IgD-negative memory B cell (primary cell): ENCODE measurements at regions not wholly inside any gene's neighbourhood (a gene's known extent, or its start where the extent isn't known, plus 50 kb on each side); places are given as distances from the start of the nearest gene placed in this dataset.
"Not testable (repeated sequence)": the region's sequence is repeated elsewhere in the genome, so short reads cannot be mapped to it uniquely, and the experiment has no call there.

ENCODE experiments used
- H3K27ac Mint-ChIP-seq, 3 donors: one replicate each; pipeline ENCODE4 v1.8.0; 2020 to 2022; ENCODE audit warnings: mild to moderate bottlenecking in 3 of 3, mixed read lengths in 3 of 3, moderate library complexity in 1 of 3
- H3K27me3 Mint-ChIP-seq: one replicate; pipeline ENCODE4 v1.8.0; 2021; ENCODE audit warnings: mixed read lengths
- H3K36me3 Mint-ChIP-seq: one replicate; pipeline ENCODE4 v1.8.0; 2020; ENCODE audit warnings: mild to moderate bottlenecking, mixed read lengths
- H3K4me1 Mint-ChIP-seq, 3 donors: one replicate each; pipeline ENCODE4 v1.8.0; 2020 to 2022; ENCODE audit warnings: mixed read lengths in 3 of 3, mild to moderate bottlenecking in 1 of 3
- H3K4me3 Mint-ChIP-seq, 4 donors: one replicate each; pipeline ENCODE4 v1.8.0; 2020 to 2022; ENCODE audit warnings: mild to moderate bottlenecking in 4 of 4, mixed read lengths in 4 of 4, moderate library complexity in 3 of 4
- H3K9me3 Mint-ChIP-seq, 3 donors: one replicate each; pipeline ENCODE4 v1.8.0; 2020 to 2021; ENCODE audit warnings: mixed read lengths in 3 of 3, mild to moderate bottlenecking in 1 of 3

- H3K4me1 Mint-ChIP-seq: peaks cover 0 to 1% (median 0%) of the 10 kb centered on the region in 3 donors
- no peak overlapping the region for H3K4me3 Mint-ChIP-seq
- no peaks in the 10 kb centered on the region for H3K36me3 Mint-ChIP-seq
- peaks cover 5% of the 10 kb centered on the region for H3K27me3 Mint-ChIP-seq
- no peaks in the 10 kb centered on the region for H3K9me3 Mint-ChIP-seq
- H3K27ac Mint-ChIP-seq: no peak overlapping the region
Measured at GRCh38 chr11:57942808-57943207, 80.9 kb upstream of the OR9Q1 start.

DNA sequence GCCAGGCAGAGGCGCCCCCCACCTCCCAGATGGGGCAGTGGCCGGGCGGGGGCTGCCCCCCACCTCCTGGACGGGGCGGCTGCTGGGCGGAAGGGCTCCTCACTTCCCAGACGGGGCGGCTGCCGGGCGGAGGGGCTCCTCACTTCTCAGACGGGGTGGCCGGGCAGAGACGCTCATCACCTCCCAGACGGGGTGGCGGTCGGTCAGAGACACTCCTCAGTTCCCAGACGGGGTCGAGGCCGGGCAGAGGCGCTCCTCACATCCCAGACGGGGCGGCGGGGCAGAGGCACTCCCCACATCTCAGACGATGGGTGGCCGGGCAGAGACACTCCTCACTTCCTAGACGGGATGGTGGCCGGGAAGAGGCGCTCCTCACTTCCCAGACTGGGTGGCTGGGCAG lies 79.9 kb upstream of the OR9Q1 start:
- H3K4me3 Mint-ChIP-seq: not testable (repeated sequence)

GRCh38 chr11:57946628-57947027 lies 77.1 kb upstream of the OR9Q1 start:
- peaks cover 3% of the 10 kb centered on the region for H3K27me3 Mint-ChIP-seq

More for the DNA sequence above, 79.9 kb upstream of the OR9Q1 start:
- H3K4me1 Mint-ChIP-seq, H3K27ac Mint-ChIP-seq, H3K27me3 Mint-ChIP-seq, H3K9me3 Mint-ChIP-seq, H3K36me3 Mint-ChIP-seq: not testable (repeated sequence)

DNA sequence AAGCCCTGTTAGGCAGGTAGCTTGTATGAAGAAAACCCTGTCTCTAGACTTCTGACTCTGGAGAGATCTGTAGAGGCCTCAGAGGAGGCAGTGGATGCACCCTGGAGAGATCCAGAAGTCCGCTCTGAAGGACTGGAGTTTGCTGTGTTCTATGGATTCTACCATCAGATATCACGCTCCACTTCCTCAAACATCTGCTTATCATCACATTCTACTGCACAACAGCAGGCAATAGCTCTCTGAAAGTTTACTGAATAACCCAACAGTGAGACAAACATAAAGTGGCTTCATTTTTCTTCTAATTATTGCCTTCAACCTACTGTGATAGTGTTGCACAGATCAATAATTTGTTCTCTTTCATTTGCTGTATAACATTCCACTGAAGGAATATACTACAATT lies 59.0 kb upstream of the OR9Q1 start:
- peaks cover 1% of the 10 kb centered on the region for H3K36me3 Mint-ChIP-seq
- H3K27me3 Mint-ChIP-seq: peaks cover 2% of the 10 kb centered on the region
- H3K4me1 Mint-ChIP-seq: peaks cover 0 to 2% (median 0%) of the 10 kb centered on the region in 3 donors
- H3K4me3 Mint-ChIP-seq: no peak overlapping the region
- H3K27ac Mint-ChIP-seq: no peak overlapping the region
- H3K9me3 Mint-ChIP-seq: peaks cover 0 to 7% (median 2%) of the 10 kb centered on the region in 3 donors

More at GRCh38 chr11:57946628-57947027, 77.1 kb upstream of the OR9Q1 start:
- Mint-ChIP-seq H3K36me3 (no peaks in the 10 kb centered on the region), H3K4me1 (peaks cover 0 to 1% (median 0%) of the 10 kb centered on the region in 3 donors), H3K27ac (no peak overlapping the region), H3K9me3 (peaks cover 0 to 6% (median 0%) of the 10 kb centered on the region in 3 donors), H3K4me3 (no peak overlapping the region)

- peaks cover 2 to 8% (median 8%) of the 10 kb centered on the region in 3 donors for H3K9me3 Mint-ChIP-seq
- H3K4me3 Mint-ChIP-seq: no peak overlapping the region
- H3K36me3 Mint-ChIP-seq: peaks cover 1% of the 10 kb centered on the region
- H3K27me3 Mint-ChIP-seq: no peaks in the 10 kb centered on the region
- no peak overlapping the region for H3K27ac Mint-ChIP-seq
- H3K4me1 Mint-ChIP-seq: no peaks in the 10 kb centered on the region
Measured at GRCh38 chr11:57971272-57972012, 52.2 kb upstream of the OR9Q1 start.

- H3K4me3 Mint-ChIP-seq: no peak overlapping the region
- H3K36me3 Mint-ChIP-seq: peaks cover 1% of the 10 kb centered on the region
- peaks cover 2 to 8% (median 5%) of the 10 kb centered on the region in 3 donors for H3K9me3 Mint-ChIP-seq
- H3K27ac Mint-ChIP-seq: no peak overlapping the region
- no peaks in the 10 kb centered on the region for H3K27me3 Mint-ChIP-seq
- no peaks in the 10 kb centered on the region for H3K4me1 Mint-ChIP-seq
Measured at GRCh38 chr11:57972013-57972367, 51.7 kb upstream of the OR9Q1 start.
